GM18951 (cell line): ENCODE measurements at regions not wholly inside any gene's neighbourhood (a gene's known extent, or its start where the extent isn't known, plus 50 kb on each side); places are given as distances from the start of the nearest gene placed in this dataset.

Experiments used
- POLR2A ChIP-seq: IDR thresholded peaks from 4 replicates; pipeline ENCODE4 v1.6.1; 2011; ENCODE audit warnings: mild to moderate bottlenecking; ENCODE audit not compliant: insufficient read length, insufficient read depth; ENCODE audit errors: extremely low read depth
- in situ Hi-C: fragments of 300-500 bp; cut with MboI; formaldehyde crosslinking; loops from one replicate; pipeline ENCODE4 v1.12.0; 2022; ENCODE audit warnings: low sequenced_read_pairs, mixed read lengths, inconsistent platforms; ENCODE audit not compliant: unreplicated experiment

GRCh38 chr19:31147234-31147633, 202.0 kb downstream of the TSHZ3 start:
- in situ Hi-C loops, result no loop called here
- no peak for TF ChIP-seq POLR2A

GRCh38 chr19:31146546-31147183, 202.6 kb downstream of the TSHZ3 start:
- no peak for TF ChIP-seq POLR2A
- in situ Hi-C loops, result no loop called here

- in situ Hi-C loops, result no loop called here
- no peak for TF ChIP-seq POLR2A
Measured at GRCh38 chr19:31146015-31146414, 203.2 kb downstream of the TSHZ3 start.

GRCh38 chr19:31145007-31145406, 204.2 kb downstream of the TSHZ3 start:
- in situ Hi-C loops, result no loop called here

GRCh38 chr19:31144075-31144870, 205.0 kb downstream of the TSHZ3 start:
- no peak for TF ChIP-seq POLR2A
- in situ Hi-C loops, result no loop called here

More at GRCh38 chr19:31145007-31145406, 204.2 kb downstream of the TSHZ3 start:
- TF ChIP-seq POLR2A, result no peak

- no peak for TF ChIP-seq POLR2A
- in situ Hi-C loops, result no loop called here
Measured at GRCh38 chr19:31141301-31141700, 207.9 kb downstream of the TSHZ3 start.

- no peak for TF ChIP-seq POLR2A
- in situ Hi-C loops, result no loop called here
Measured at GRCh38 chr19:31140717-31141116, 208.5 kb downstream of the TSHZ3 start.

GRCh38 chr19:31139871-31140505, 209.2 kb downstream of the TSHZ3 start:
- in situ Hi-C loops, result no loop called here
- TF ChIP-seq POLR2A, result no peak

- TF ChIP-seq POLR2A, result no peak
- in situ Hi-C loops, result no loop called here
Measured at GRCh38 chr19:31138077-31138476, 211.2 kb downstream of the TSHZ3 start.

GRCh38 chr19:31135841-31136240, 213.4 kb downstream of the TSHZ3 start:
- no peak for TF ChIP-seq POLR2A
- in situ Hi-C loops, result no loop called here

- no peak for TF ChIP-seq POLR2A
- in situ Hi-C loops, result no loop called here
Measured at GRCh38 chr19:31132753-31133110, 216.5 kb downstream of the TSHZ3 start.

GRCh38 chr19:31128291-31128690, 220.9 kb downstream of the TSHZ3 start:
- in situ Hi-C loops, result no loop called here
- no peak for TF ChIP-seq POLR2A

- in situ Hi-C loops, result no loop called here
- no peak for TF ChIP-seq POLR2A
Measured at GRCh38 chr19:31127134-31127967, 221.9 kb downstream of the TSHZ3 start.
